Neuronal stem cell (in vitro differentiated cells): ENCODE measurements at regions not wholly inside any gene's neighbourhood (a gene's known extent, or its start where the extent isn't known, plus 50 kb on each side); places are given as distances from the start of the nearest gene placed in this dataset.

Source experiments
- DNase-seq: peaks from one replicate; pipeline ENCODE4 v3.0.0-alpha.2; 2013; ENCODE audit warnings: low spot score
- H2AFZ ChIP-seq: one replicate; pipeline ENCODE4 v1.6.1; 2013; ENCODE audit warnings: mild to moderate bottlenecking, low read length, inconsistent platforms
- H2AK5ac ChIP-seq: 2 replicates; pipeline ENCODE4 v1.6.1; 2013; ENCODE audit warnings: low read depth, mild to moderate bottlenecking, inconsistent platforms, low read length, moderate library complexity, mixed read lengths
- H2BK120ac ChIP-seq: 2 replicates; pipeline ENCODE4 v1.6.1; 2013; ENCODE audit warnings: low read depth, mild to moderate bottlenecking, inconsistent platforms, low read length, moderate library complexity, mixed read lengths
- H2BK12ac ChIP-seq: one replicate; pipeline ENCODE4 v1.6.1; 2013; ENCODE audit warnings: low read length, inconsistent platforms
- H2BK15ac ChIP-seq: 2 replicates; pipeline ENCODE4 v1.6.1; 2013; ENCODE audit warnings: mild to moderate bottlenecking, low read length, inconsistent platforms, mixed read lengths
- H2BK5ac ChIP-seq: one replicate; pipeline ENCODE4 v1.6.1; 2013; ENCODE audit warnings: inconsistent platforms, mild to moderate bottlenecking, low read length, moderate library complexity
- H3K14ac ChIP-seq: one replicate; pipeline ENCODE4 v1.6.1; 2013; ENCODE audit warnings: low read length, inconsistent platforms
- H3K18ac ChIP-seq: 2 replicates; pipeline ENCODE4 v1.6.1; 2013; ENCODE audit warnings: low read length, inconsistent platforms
- H3K23ac ChIP-seq: 2 replicates; pipeline ENCODE4 v1.6.1; 2013; ENCODE audit warnings: low read depth, mild to moderate bottlenecking, mixed read lengths, low read length, inconsistent platforms; ENCODE audit not compliant: poor library complexity
- H3K27ac ChIP-seq: replicated peaks from 3 replicates; pipeline ENCODE4 v1.5.1; 2013; ENCODE audit warnings: low read length, inconsistent platforms
- H3K27me3 ChIP-seq, 3 experiments: 2 replicates each; pipeline ENCODE4 v1.6.1; 2013; ENCODE audit warnings: low read length in 3 of 3, mild to moderate bottlenecking in 2 of 3, inconsistent platforms in 1 of 3, low read depth in 1 of 3, mixed read lengths in 1 of 3, moderate library complexity in 1 of 3; ENCODE audit not compliant: control insufficient read depth in 3 of 3, insufficient read depth in 3 of 3
- H3K36me3 ChIP-seq, 2 donors: replicated peaks in 1 of 2; 2 replicates each; pipeline ENCODE4 v1.6.1; 2013; ENCODE audit warnings: low read length in 2 of 2; ENCODE audit not compliant: control insufficient read depth in 2 of 2, insufficient read depth in 2 of 2
- H3K4ac ChIP-seq: 2 replicates; pipeline ENCODE4 v1.6.1; 2013; ENCODE audit warnings: inconsistent platforms, mild to moderate bottlenecking, low read length, moderate library complexity
- H3K4me1 ChIP-seq, 2 donors: 1 replicate in 1 of 2; 2 replicates in 1 of 2; pipeline ENCODE4 v1.6.1; 2013; ENCODE audit warnings: low read length in 2 of 2, low read depth in 1 of 2; ENCODE audit not compliant: control insufficient read depth in 2 of 2, insufficient read depth in 1 of 2
- H3K4me2 ChIP-seq: one replicate; pipeline ENCODE4 v1.6.1; 2013; ENCODE audit warnings: mild to moderate bottlenecking, low read length, inconsistent platforms; ENCODE audit not compliant: insufficient read depth, poor library complexity, severe bottlenecking
- H3K4me3 ChIP-seq, 2 donors: 2 replicates each; pipeline ENCODE4 v1.5.1; 2013; ENCODE audit warnings: low read length in 2 of 2, mild to moderate bottlenecking in 2 of 2, inconsistent platforms in 1 of 2, moderate library complexity in 1 of 2
- H3K79me1 ChIP-seq: one replicate; pipeline ENCODE4 v1.6.1; 2013; ENCODE audit warnings: low read depth, mild to moderate bottlenecking, inconsistent platforms, low read length, moderate library complexity
- H3K9ac ChIP-seq: one replicate; pipeline ENCODE4 v1.6.1; 2013; ENCODE audit warnings: mild to moderate bottlenecking, low read depth, low read length, inconsistent platforms; ENCODE audit not compliant: poor library complexity
- H3K9me3 ChIP-seq, 2 donors: replicated peaks in 1 of 2; 2 replicates each; pipeline versions ENCODE3 to v1.6.1; 2013; ENCODE audit warnings: low read length in 2 of 2, mild to moderate bottlenecking in 2 of 2, inconsistent platforms in 1 of 2, low read depth in 1 of 2, mixed read lengths in 1 of 2, moderate library complexity in 1 of 2; ENCODE audit not compliant: control insufficient read depth in 2 of 2, insufficient read depth in 1 of 2
- H4K8ac ChIP-seq: one replicate; pipeline ENCODE4 v1.6.1; 2013; ENCODE audit warnings: low read depth, mild to moderate bottlenecking, inconsistent platforms, low read length, moderate library complexity
- H4K91ac ChIP-seq: one replicate; pipeline ENCODE4 v1.6.1; 2013; ENCODE audit warnings: low read length, low read depth, mild to moderate bottlenecking, inconsistent platforms; ENCODE audit not compliant: poor library complexity
- WGBS, 2 donors: extraction: QIAGEN DNeasy Blood & Tissue Kit; methylation state at CpG; one replicate each; pipeline ENCODE4 v1.1.7; 2013; ENCODE audit warnings: missing lambda C conversion rate in 2 of 2, mixed read lengths in 1 of 2; ENCODE audit not compliant: insufficient read length in 2 of 2, insufficient replicate concordance in 1 of 2; ENCODE audit errors: extremely low coverage in 2 of 2; 5-methylcytosine and 5-hydroxymethylcytosine counted together

DNA sequence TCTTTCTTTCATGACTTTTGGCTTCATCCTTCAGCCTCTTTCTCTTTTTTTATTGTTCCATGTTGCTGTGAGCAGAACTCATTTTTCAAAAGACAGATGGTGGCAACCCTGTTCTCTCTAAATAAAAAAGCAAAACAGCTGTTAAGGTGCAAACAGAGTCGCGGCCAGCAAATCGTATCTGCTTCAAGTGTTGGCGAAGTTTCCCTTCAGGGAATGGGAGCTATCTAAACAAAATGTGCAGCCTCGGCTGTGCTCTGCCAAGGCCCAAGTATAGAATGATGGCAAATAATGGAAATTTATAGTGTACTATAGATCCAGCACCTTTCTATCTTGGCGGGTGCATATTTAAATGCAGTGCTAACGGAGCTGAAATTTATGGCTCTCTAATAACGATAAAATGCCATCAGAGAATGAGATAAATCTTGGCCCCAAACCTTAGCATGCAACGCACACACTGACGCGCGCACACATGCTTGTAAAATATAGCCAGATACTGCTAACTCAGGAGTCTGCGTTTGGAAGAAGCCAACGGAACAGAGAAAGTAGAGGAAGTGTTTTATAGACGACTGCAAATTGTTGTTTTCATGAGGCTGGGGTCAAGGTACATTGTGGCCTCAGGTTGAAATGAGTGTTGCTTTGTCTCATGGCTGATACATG is 315.5 kb upstream of the RBFOX1 start:
- no peak overlapping the region for H3K23ac ChIP-seq
- H4K8ac ChIP-seq, result no peak overlapping the region
- no peak overlapping the region for H3K27ac ChIP-seq
- no peak overlapping the region for H3K4me3 ChIP-seq
- H3K9ac ChIP-seq, result no peak overlapping the region
- H3K14ac ChIP-seq, result no peak overlapping the region
- H2BK15ac ChIP-seq, result no peak overlapping the region
- DNase-seq, result no peak
- H3K18ac ChIP-seq, result no peak overlapping the region
- no CpG with 5 or more reads among the region's 15 CpGs for WGBS, 2 donors
- H4K91ac ChIP-seq, result no peak overlapping the region
- H2AFZ ChIP-seq, result no peak overlapping the region
- H2AK5ac ChIP-seq, result no peak overlapping the region
- H3K4ac ChIP-seq, result no peak overlapping the region
- H3K79me1 ChIP-seq, result no peaks in the 10 kb centered on the region
- no peaks in the 10 kb centered on the region for H3K36me3 ChIP-seq
- no peak overlapping the region for H2BK120ac ChIP-seq
- no peak overlapping the region for H2BK12ac ChIP-seq
- H3K27me3 ChIP-seq, result no peaks in the 10 kb centered on the region
- no peak overlapping the region for H2BK5ac ChIP-seq
- no peak overlapping the region for H3K4me2 ChIP-seq
- peaks cover 0 to 1% of the 10 kb centered on the region in 2 donors for H3K9me3 ChIP-seq
- H3K4me1 ChIP-seq, result no peaks in the 10 kb centered on the region

GRCh38 chr16:7014756-7015155 is 317.9 kb upstream of the RBFOX1 start:
- Histone ChIP-seq H3K4ac (no peak overlapping the region), H3K14ac (no peak overlapping the region), H3K4me3 (no peak overlapping the region), H4K91ac (no peak overlapping the region), H3K27me3 (no peaks in the 10 kb centered on the region), H4K8ac (no peak overlapping the region), H3K9me3 (peaks cover 0 to 1% of the 10 kb centered on the region in 2 donors), H3K36me3 (no peaks in the 10 kb centered on the region), H3K27ac (no peak overlapping the region), H2BK15ac (no peak overlapping the region), H3K79me1 (no peaks in the 10 kb centered on the region), H3K9ac (no peak overlapping the region), H2BK5ac (no peak overlapping the region), H3K18ac (no peak overlapping the region), H3K23ac (no peak overlapping the region), H2AK5ac (no peak overlapping the region), H3K4me2 (no peak overlapping the region), H2BK120ac (no peak overlapping the region), H3K4me1 (no peaks in the 10 kb centered on the region), H2BK12ac (no peak overlapping the region), H2AFZ (no peak overlapping the region)
- DNase-seq, result no peak
- WGBS, 2 donors, result no CpG with 5 or more reads among the region's 6 CpGs

DNA sequence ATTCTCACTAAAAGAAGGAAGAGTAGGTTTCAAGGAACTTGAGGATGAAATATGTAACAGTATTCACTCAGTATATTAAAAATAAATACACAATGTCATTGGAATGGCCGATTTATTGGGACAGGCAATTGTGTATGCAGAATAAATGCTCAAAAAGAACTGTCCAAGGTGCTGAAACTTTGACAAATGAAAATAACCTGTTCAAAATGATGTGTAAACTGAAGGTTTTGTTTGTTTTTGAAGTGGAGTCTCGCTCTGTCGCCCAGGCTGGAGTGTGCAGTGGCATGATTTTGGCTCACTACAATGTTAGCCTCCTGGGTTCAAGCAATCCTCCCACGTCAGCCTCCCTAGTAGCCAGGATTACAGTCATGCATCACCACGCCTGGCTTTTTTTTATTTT is 318.7 kb upstream of the RBFOX1 start:
- Histone ChIP-seq H2BK5ac (no peak overlapping the region), H2BK15ac (no peak overlapping the region), H3K4me1 (no peaks in the 10 kb centered on the region), H3K79me1 (no peaks in the 10 kb centered on the region), H3K9me3 (peaks cover 0 to 1% of the 10 kb centered on the region in 2 donors), H3K4me3 (no peak overlapping the region), H3K4me2 (no peak overlapping the region), H2BK120ac (no peak overlapping the region), H3K9ac (no peak overlapping the region), H3K23ac (no peak overlapping the region), H3K27ac (no peak overlapping the region), H2BK12ac (no peak overlapping the region), H2AK5ac (no peak overlapping the region), H3K36me3 (no peaks in the 10 kb centered on the region), H3K4ac (no peak overlapping the region), H2AFZ (no peak overlapping the region), H3K18ac (no peak overlapping the region), H4K91ac (no peak overlapping the region), H4K8ac (no peak overlapping the region), H3K27me3 (no peaks in the 10 kb centered on the region), H3K14ac (no peak overlapping the region)
- no CpG with 5 or more reads among the region's 5 CpGs for WGBS, 2 donors
- peak; percentile 57 for DNase-seq

DNA sequence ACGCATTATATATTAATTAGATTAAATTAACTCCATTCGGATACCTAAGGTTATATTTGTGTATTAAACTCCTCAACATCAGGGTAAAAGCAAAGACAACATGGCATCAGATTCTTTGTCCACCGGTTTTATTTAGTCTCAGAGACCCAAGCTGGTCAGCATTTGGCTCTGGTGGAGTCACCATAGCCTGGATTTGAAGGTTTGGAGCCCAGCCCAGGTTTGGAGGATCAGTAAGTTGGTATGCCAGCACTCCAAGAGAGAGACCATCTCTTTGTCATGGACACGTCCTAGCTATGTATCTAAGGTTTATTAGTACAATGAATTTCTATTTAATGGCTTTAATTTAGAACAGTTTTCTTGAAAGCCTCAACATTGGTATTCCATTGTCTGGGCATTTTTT is 328.4 kb upstream of the RBFOX1 start:
- Histone ChIP-seq H3K27me3 (no peaks in the 10 kb centered on the region), H2AFZ (no peak overlapping the region), H3K4me2 (no peak overlapping the region), H3K27ac (no peak overlapping the region), H2BK5ac (no peak overlapping the region), H2BK120ac (no peak overlapping the region), H3K4me1 (no peaks in the 10 kb centered on the region), H3K9me3 (no peaks in the 10 kb centered on the region), H3K4me3 (no peak overlapping the region), H2BK15ac (no peak overlapping the region), H2BK12ac (no peak overlapping the region), H3K4ac (no peak overlapping the region), H3K18ac (no peak overlapping the region), H3K23ac (no peak overlapping the region), H3K79me1 (no peaks in the 10 kb centered on the region), H2AK5ac (no peak overlapping the region), H3K14ac (no peak overlapping the region), H4K91ac (no peak overlapping the region), H3K36me3 (no peaks in the 10 kb centered on the region), H4K8ac (no peak overlapping the region), H3K9ac (no peak overlapping the region)
- DNase-seq, result no peak
- no CpG with 5 or more reads among the region's 4 CpGs for WGBS, 2 donors
